Kidney glomerular epithelial cell (primary cell): ENCODE measurements at regions not wholly inside any gene's neighbourhood (a gene's known extent, or its start where the extent isn't known, plus 50 kb on each side); places are given as distances from the start of the nearest gene placed in this dataset.
A peak's percentile ranks its signal among the peaks of the same experiment; 100 is the strongest.

Experiments
- DNase-seq: peaks from one replicate; lab custom pipeline; 2025; lab: John Stamatoyannopoulos, UW

DNA sequence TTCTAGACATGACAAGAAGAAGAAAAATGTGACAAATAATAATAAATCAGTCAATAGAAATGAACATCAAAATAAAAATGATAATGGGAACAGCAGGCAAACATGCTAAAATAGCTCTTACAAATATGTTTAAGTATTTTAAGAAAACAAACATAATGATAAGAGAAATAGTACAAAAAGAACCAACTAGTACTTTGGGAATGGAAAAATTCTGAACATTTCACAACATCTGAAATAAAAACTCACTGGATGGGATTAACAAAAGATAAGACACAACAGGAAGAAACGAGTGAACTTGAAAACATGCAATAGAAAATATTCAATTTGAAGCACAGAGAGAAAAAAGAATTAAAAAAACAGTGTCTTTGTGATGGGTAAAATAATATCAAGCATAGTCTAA is 115.2 kb upstream of the TSPAN2 start:
- no peak for DNase-seq

DNA sequence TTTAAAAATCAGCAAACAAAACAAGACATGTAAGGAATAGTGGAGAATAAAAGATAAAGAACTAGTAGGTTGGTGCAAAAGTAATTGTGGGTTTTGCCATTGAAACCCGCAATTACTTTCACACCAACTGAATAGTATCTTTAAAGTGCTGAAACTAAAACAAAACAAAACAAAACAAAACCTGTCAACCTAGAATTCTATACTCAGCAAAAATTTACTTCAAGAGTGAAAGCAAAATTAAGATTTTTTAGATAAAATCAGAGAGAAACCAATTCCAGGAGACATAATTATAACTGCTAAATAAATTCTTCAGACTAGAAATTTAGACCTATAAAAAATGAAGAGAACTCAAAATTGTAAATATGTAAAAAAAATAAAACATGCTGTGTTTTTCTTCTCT is 114.0 kb upstream of the TSPAN2 start:
- no peak for DNase-seq

DNA sequence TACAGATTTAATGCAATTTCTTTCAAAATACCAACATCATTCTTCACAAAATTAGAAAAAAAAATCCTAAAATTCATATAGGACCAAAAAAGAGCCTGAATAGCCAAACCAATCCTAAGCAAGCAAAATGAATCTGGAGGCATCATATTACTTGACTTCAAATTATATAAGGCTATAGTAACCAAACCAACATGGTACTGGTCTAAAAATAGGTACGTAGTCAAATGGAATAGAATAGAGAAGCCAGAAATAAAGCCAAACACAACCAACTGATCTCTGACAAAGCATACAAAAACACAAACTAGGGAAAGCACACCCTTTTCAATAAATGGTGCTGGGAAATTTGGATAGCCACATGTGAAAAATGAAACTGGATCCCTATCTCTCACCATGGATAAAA is 112.3 kb upstream of the TSPAN2 start:
- DNase-seq, result no peak

GRCh38 chr1:115199416-115200132 is 110.3 kb upstream of the TSPAN2 start:
- DNase-seq, result no peak

GRCh38 chr1:115198938-115199337 is 109.6 kb upstream of the TSPAN2 start:
- no peak for DNase-seq

DNA sequence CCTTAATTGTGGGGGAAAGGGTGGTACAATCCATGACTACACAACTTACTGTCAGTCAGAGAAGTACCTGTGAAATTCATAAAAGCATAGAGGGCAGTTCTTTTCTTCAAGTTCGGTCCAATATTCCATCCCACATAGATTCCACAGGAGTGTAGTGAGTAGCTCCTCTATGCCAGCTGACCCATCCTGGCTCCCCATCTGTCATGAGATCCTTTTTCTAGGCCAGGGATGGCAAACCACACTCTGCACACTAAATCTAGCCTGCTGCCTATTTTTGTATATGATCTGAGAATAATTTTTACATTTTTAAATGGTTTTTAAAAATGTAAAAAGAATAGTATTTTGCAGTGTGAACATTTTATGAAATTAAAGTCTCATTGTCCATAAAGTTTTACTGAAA is 107.0 kb upstream of the TSPAN2 start:
- DNase-seq, result no peak

DNA sequence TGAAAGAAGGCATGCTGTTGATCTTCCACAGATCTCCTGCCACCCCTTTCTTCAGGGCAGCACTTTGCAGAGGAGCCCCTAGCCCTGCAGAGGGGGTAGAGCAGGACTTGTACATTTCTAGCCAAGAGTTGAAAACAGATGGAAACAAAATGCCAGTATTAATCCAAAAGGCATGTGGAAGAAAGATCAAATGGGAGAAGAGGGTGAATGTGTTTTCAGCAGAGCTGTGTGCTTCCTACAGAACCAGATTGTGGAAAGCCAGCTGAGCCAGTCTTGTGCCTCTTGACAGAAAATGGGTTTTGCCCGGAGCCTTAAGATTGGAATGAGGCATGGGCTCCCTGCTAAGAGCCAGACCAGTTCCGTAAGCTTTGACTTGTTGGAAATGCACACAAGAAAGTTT is 105.2 kb upstream of the TSPAN2 start:
- DNase-seq, result no peak

DNA sequence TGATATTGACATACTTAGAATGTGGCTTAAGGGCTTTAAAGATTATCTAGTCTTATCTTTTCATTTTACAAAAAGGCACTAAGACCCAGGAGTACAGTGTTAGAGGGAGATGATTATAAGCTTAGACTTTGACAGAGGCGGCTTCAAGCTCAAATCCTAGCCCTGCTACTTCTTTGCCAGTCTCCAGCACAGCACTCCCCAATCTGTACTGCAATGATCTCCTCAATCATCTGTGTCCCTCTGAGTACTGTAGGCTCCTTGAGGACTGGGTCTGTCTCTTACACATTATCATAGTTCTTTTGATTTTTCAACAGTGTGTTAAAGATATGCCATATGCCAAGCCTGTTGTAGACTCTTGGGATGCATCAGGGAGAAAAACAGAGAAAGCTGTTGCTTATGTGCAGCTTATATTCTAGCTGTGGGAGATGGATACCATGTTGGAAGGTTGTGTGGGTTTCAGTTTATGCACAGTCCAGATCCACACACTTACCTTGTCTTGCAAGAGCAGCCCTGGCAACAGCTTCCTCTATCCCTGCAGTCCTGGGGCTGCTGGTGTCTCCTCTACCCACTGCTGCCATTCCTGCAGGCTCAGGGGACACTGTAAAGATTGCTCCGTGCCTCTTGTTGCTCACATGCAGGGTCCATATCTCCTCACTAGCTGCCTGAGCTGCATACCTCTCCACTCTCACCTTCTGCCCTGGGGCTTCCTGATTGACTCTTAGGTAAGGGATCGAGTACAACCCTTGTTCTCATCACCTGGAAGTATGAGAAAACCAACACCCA is 103.9 kb upstream of the TSPAN2 start:
- no peak for DNase-seq

- DNase-seq, result no peak
Measured at GRCh38 chr1:115192200-115192767, 103.0 kb upstream of the TSPAN2 start.

DNA sequence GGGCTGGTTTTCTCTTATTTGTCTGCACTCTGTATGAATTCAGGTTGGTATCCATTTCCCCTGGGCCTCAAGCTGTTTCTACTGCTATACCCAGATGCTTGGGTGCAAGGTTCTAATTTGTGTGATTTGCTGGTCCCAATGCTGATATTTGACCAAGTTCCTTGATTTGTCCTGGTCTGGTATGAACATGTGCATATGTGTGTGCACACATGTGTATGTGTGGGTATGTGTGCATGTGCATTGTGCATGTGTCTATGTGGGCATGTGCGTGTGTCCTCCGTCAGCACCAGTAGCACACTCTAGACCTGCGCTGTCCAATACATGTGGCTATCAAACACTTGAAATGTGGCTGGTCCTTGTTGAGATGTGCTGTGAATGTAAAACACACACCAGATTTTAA is 102.4 kb upstream of the TSPAN2 start:
- DNase-seq, result no peak

DNA sequence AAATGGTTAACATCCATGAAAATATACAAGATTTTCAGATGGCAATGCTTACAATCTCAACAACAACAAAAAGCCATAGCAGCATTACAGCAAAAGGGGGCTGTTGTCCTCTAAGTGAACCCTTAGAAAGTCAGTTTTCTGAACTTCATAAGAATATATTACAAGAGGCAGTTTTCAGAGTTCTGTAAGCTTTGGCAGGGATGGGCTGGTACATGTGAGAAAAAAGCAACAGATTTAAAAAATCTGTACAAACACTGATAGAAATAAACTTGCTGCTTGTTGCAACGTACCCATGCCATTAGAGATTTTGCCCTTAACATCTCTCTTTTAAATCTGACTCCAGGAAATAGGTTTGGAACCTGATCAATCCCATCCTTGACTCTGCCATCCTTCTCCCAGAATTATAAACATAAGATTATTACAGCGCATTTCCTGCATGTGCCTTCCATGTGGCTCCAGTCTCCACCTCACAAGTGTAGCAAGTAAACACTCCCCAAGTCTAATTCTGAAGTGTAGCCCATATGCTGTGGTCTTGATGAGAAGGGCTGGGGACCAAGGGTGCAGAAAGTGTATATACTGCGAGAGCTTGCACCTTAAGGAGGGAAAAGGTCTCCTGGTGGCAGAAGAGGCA is 101.4 kb upstream of the TSPAN2 start:
- no peak for DNase-seq

- peak; percentile 97 for DNase-seq
Measured at GRCh38 chr1:115189814-115190539, 100.7 kb upstream of the TSPAN2 start.

DNA sequence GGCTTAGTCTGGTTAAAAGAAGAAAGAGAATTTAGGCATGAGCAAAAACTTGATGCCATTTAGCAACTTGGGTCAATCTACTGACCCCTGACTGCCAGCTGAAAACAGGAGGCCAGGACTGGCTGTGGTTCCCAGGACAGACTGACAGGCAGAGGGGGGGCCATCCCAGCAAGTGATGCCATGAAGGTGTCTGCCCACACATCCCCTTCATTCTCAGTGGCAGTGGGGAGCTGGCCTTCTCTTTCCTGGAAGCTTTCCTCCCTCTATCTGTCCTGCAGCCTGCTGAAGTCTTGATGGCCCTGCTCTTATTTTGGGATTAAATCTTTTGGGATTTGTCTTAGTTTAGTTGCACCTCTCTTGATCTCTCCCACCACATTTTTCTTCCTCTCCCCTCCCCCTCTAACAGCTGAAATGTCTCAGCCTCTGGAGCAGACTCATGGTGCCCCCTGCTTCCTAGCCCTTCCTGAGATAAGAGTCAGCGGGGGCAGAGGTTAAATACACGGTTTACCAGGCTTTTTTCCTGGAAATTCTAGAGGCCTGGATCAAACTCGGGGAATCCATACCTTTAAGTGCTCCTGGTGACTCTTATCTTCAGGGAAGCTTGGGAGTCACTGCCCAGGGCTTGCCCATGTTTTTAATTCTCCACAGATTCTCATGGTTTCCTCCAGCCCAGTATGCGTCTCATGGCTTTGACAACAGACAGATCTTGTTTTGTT is 99.5 kb upstream of the TSPAN2 start:
- no peak for DNase-seq

DNA sequence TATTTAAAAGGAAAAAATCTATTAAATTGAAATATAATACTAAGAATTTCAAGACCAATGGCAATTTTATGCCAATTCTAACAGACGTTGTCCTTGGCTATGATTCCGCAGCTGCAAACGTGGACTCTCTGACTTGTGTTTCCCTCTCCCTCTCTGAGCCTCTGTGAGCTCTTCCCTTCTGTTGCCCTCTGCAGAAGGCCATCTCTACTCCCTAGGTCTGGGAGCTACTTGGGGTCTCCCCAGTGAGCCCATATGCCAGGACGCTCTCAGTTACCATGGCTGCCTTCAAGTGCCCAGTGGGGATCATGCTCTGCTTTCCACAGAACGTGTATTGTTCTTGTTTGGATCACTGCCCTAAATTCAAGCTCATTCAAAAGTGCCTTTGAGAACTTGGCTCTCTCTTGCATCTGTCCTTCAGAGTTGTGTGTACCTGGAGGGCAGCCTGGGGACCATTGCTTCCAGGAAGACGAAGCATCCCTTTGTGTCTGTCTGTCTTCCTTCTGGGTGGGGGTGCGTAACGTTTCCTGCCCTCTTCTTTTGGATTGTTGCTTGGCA is 97.5 kb upstream of the TSPAN2 start:
- no peak for DNase-seq

GRCh38 chr1:115185336-115185735 is 96.0 kb upstream of the TSPAN2 start:
- DNase-seq, result no peak

DNA sequence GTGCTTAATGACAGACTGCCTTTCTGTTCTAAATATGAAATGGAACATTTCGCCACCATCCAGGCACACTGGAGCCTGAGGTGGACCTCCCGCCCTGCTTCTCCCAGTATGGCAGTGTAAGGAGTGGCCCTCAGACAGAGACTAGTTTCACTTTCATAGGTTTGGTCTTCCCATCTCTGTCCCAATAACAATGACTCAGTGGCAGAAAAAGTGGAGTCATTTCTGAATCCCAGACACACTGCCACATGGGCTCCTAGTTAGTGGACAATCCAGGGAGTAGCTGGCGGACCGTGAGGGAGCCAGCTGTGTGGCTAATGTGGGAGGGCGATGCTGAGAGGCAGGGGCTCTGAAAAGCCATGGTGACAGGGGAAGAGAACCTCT is 95.6 kb upstream of the TSPAN2 start:
- peak; percentile 15 for DNase-seq

- DNase-seq, result no peak
Measured at GRCh38 chr1:115184260-115184950, 95.1 kb upstream of the TSPAN2 start.

DNA sequence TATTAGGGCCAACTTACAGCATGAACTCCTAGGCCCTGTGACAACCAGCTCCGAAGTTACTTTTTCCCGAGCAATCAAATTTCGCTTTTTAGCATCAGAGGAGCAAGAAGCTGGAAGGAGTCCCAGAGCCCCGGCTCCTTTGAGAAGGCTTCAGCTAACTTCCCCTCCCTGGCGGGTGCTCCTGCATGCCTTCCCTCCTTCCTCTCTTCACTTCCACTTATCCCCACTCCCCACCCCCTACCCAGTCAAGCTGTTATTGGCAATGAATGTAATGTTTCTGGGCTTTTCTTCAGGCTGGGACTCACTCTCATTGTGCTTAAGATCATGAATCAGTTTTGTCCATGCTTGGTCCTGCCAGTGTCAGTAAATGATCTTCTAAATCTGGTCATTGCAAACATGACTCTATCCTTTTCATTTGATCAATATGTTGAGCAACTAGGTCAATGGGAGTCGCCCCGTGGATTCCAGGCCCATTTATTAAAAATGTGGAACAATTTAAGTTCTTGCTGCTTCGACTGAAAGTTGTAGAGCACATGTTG is 94.5 kb upstream of the TSPAN2 start:
- DNase-seq, result no peak

GRCh38 chr1:115183158-115183557 is 93.9 kb upstream of the TSPAN2 start:
- no peak for DNase-seq

GRCh38 chr1:115182012-115182715 is 92.9 kb upstream of the TSPAN2 start:
- peak; percentile 18 for DNase-seq
